Keratinocyte (primary cell): ENCODE measurements at regions not wholly inside any gene's neighbourhood (a gene's known extent, or its start where the extent isn't known, plus 50 kb on each side); places are given as distances from the start of the nearest gene placed in this dataset.

ENCODE experiments used
- DNase-seq: peaks from one replicate; pipeline ENCODE4 v3.0.0-alpha.2; 2011; ENCODE audit warnings: low read depth, missing footprints, low spot score
- FAIRE-seq: peaks from 2 replicates; lab custom pipeline; 2011; peaks lifted over from hg19 to GRCh38; lab: Jason Lieb, UNC
- H2AFZ ChIP-seq: 2 replicates; pipeline ENCODE4 v1.6.0; 2012; ENCODE audit warnings: low read length, control low read depth, inconsistent platforms; ENCODE audit not compliant: control insufficient read depth
- H3K27ac ChIP-seq: 2 replicates; pipeline ENCODE4 v1.5.1; 2011; ENCODE audit warnings: low read length; ENCODE audit not compliant: control insufficient read depth, insufficient read depth
- H3K27me3 ChIP-seq: 3 replicates; pipeline ENCODE4 v1.6.0; 2011; ENCODE audit warnings: low read length; ENCODE audit not compliant: control insufficient read depth, insufficient read depth; ENCODE audit errors: extremely low read depth
- H3K36me3 ChIP-seq, 2 experiments: 2 replicates in 1 of 2; 3 replicates in 1 of 2; pipeline ENCODE4 v1.5.1; 2011; ENCODE audit warnings: low read length in 2 of 2, mild to moderate bottlenecking in 1 of 2; ENCODE audit not compliant: control insufficient read depth in 2 of 2, insufficient read depth in 2 of 2; ENCODE audit errors: extremely low read depth in 1 of 2
- H3K4me1 ChIP-seq: 3 replicates; pipeline ENCODE4 v1.5.1; 2011; ENCODE audit warnings: low read length; ENCODE audit not compliant: control insufficient read depth, insufficient read depth; ENCODE audit errors: extremely low read depth
- H3K4me2 ChIP-seq: 3 replicates; pipeline ENCODE4 v1.6.0; 2011; ENCODE audit warnings: low read depth, low read length; ENCODE audit not compliant: control insufficient read depth, insufficient read depth; ENCODE audit errors: extremely low read depth
- H3K4me3 ChIP-seq, 3 experiments: fragments of 200-600 bp in 1 of 3; sonication (generic) in 1 of 3; 2 replicates in 2 of 3; 3 replicates in 1 of 3; pipeline ENCODE4 v1.5.1; 2011 to 2016; ENCODE audit warnings: low read length in 3 of 3, mild to moderate bottlenecking in 3 of 3, control low read depth in 2 of 3, inconsistent platforms in 1 of 3, low read depth in 1 of 3, mixed read lengths in 1 of 3, mixed run types in 1 of 3, moderate library complexity in 1 of 3; ENCODE audit not compliant: control insufficient read depth in 2 of 3, insufficient read depth in 2 of 3; ENCODE audit errors: extremely low read depth in 1 of 3
- H3K79me2 ChIP-seq: 2 replicates; pipeline ENCODE4 v1.6.0; 2012; ENCODE audit warnings: low read length; ENCODE audit not compliant: control insufficient read depth, insufficient read depth
- H3K9ac ChIP-seq: 3 replicates; pipeline ENCODE4 v1.6.0; 2011; ENCODE audit warnings: low read length; ENCODE audit not compliant: control insufficient read depth, insufficient read depth; ENCODE audit errors: extremely low read depth
- H3K9me1 ChIP-seq: 3 replicates; pipeline ENCODE4 v1.6.0; 2011; ENCODE audit warnings: low read length; ENCODE audit not compliant: control insufficient read depth, insufficient read depth; ENCODE audit errors: extremely low read depth
- H3K9me3 ChIP-seq: 2 replicates; pipeline ENCODE4 v1.5.1; 2012; ENCODE audit warnings: low read depth, low read length; ENCODE audit not compliant: control insufficient read depth
- H4K20me1 ChIP-seq: 3 replicates; pipeline ENCODE4 v1.6.0; 2011; ENCODE audit warnings: low read length; ENCODE audit not compliant: control insufficient read depth, insufficient read depth; ENCODE audit errors: extremely low read depth
- CTCF ChIP-seq, 3 experiments: IDR thresholded peaks in 1 of 3; conservative IDR thresholded peaks in 1 of 3; optimal IDR thresholded peaks in 1 of 3; 2 replicates in 2 of 3; 3 replicates in 1 of 3; pipeline versions ENCODE3 to v1.5.1; 2011; ENCODE audit warnings: low read length in 3 of 3, mild to moderate bottlenecking in 3 of 3, moderate library complexity in 2 of 3, control low read depth in 1 of 3, inconsistent platforms in 1 of 3; ENCODE audit not compliant: insufficient read depth in 2 of 3; ENCODE audit errors: extremely low read depth in 1 of 3
- EZH2 ChIP-seq: IDR thresholded peaks from one replicate; pipeline ENCODE4 v1.6.1; 2012; ENCODE audit warnings: inconsistent platforms, mild to moderate bottlenecking, low read length, moderate library complexity
- dilution Hi-C: fragments of 300-500 bp; cut with MboI; formaldehyde crosslinking; loops from one replicate; pipeline ENCODE4 v1.7.0; 2020; ENCODE audit warnings: low sequenced_read_pairs; ENCODE audit not compliant: extremely low pct_ligation_motif_present

GRCh38 chr9:99465231-99465907 is 243.3 kb downstream of the SEC61B start:
- no peak for TF ChIP-seq CTCF (optimal IDR thresholded peaks at IDR 0.05 in 1 of 3, IDR thresholded peaks at IDR 0.05 in 1 of 3, conservative IDR thresholded peaks at IDR 0.05 in 1 of 3; ENCODE audit: extremely low read depth in 1 of 3, insufficient read depth in 2 of 3, low read length in 3 of 3)
- TF ChIP-seq EZH2: no peak
- Histone ChIP-seq H3K9me1 (no peaks in the 10 kb centered on the region), H4K20me1 (no peaks in the 10 kb centered on the region), H3K4me3 (no peak overlapping the region), H3K27me3 (no peaks in the 10 kb centered on the region), H3K9ac (no peak overlapping the region), H3K4me1 (no peaks in the 10 kb centered on the region), H3K4me2 (no peak overlapping the region), H3K27ac (no peak overlapping the region), H3K79me2 (no peaks in the 10 kb centered on the region), H3K36me3 (no peaks in the 10 kb centered on the region), H3K9me3 (no peaks in the 10 kb centered on the region), H2AFZ (no peak overlapping the region)
- DNase-seq (no peak), FAIRE-seq (no peak)
- dilution Hi-C loops: no loop called here

GRCh38 chr9:99466104-99466503 is 244.0 kb downstream of the SEC61B start:
- Histone ChIP-seq H3K4me1 (no peaks in the 10 kb centered on the region), H3K27ac (no peak overlapping the region), H4K20me1 (no peaks in the 10 kb centered on the region), H3K9me1 (no peaks in the 10 kb centered on the region), H3K27me3 (no peaks in the 10 kb centered on the region), H3K4me3 (no peak overlapping the region), H3K4me2 (no peak overlapping the region), H3K36me3 (no peaks in the 10 kb centered on the region), H3K9me3 (no peaks in the 10 kb centered on the region), H2AFZ (no peak overlapping the region), H3K79me2 (no peaks in the 10 kb centered on the region), H3K9ac (no peak overlapping the region)
- DNase-seq: no peak
- FAIRE-seq: no peak
- TF ChIP-seq EZH2 (no peak), CTCF (optimal IDR thresholded peaks at IDR 0.05 in 1 of 3, IDR thresholded peaks at IDR 0.05 in 1 of 3, conservative IDR thresholded peaks at IDR 0.05 in 1 of 3; ENCODE audit: extremely low read depth in 1 of 3, insufficient read depth in 2 of 3, low read length in 3 of 3) (no peak)
- dilution Hi-C loops: no loop called here
